ENCODE measurements at regions not wholly inside any gene's neighbourhood (a gene's known extent, or its start where the extent isn't known, plus 50 kb on each side); places are given as distances from the start of the nearest gene placed in this dataset.

DNA sequence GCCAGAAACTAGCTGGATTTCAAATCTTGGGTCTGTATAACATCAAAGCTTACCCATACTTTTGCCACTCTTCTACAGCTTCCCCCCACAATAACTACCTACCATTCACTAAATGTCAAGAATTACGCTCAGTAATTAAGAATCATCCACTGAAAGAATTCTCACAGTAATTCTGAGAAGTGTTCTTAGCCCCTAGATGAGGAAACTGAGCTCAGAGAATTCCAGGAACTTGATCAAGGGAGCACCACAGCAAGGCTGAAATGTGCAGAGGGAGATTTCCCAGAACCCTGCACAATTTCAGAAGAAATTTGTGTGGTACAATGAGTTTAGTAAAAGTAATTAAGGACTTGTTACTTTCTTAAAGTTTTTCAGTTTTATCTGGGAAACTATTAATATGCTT, 194.5 kb upstream of the STK17B start:
- Histone ChIP-seq H3K27ac (ENCODE audit: low read depth, low read length) (no peak overlapping the region), H3F3A (ENCODE audit: control insufficient read depth, insufficient read depth) (no peaks in the 10 kb centered on the region), H3K9me2 (replicated peaks; ENCODE audit: control insufficient read depth, low read length) (no peaks in the 10 kb centered on the region), H3K27me3 (ENCODE audit: control insufficient read depth, low read length) (peaks cover 4% of the 10 kb centered on the region; the same call in 1 of the 2 replicates), H3K79me2 (ENCODE audit: control insufficient read depth, low read length) (no peaks in the 10 kb centered on the region), H3K9me3 (ENCODE audit: control insufficient read depth, insufficient read depth, low read length) (no peaks in the 10 kb centered on the region), H3K4me2 (ENCODE audit: low read length) (no peak overlapping the region), H3K4me3 (ENCODE audit: low read length) (no peak overlapping the region), H3K4me1 (ENCODE audit: control insufficient read depth, low read length) (no peaks in the 10 kb centered on the region), H4K20me1 (ENCODE audit: control insufficient read depth, insufficient read depth, low read depth, low read length) (no peaks in the 10 kb centered on the region), H3K36me3 (ENCODE audit: control insufficient read depth, low read length) (no peaks in the 10 kb centered on the region)
- TF ChIP-seq EZH2phosphoT487 (IDR thresholded peaks at IDR 0.05; ENCODE audit: borderline replicate concordance, low read length): no peak
- TF ChIP-seq, protein P1, sequence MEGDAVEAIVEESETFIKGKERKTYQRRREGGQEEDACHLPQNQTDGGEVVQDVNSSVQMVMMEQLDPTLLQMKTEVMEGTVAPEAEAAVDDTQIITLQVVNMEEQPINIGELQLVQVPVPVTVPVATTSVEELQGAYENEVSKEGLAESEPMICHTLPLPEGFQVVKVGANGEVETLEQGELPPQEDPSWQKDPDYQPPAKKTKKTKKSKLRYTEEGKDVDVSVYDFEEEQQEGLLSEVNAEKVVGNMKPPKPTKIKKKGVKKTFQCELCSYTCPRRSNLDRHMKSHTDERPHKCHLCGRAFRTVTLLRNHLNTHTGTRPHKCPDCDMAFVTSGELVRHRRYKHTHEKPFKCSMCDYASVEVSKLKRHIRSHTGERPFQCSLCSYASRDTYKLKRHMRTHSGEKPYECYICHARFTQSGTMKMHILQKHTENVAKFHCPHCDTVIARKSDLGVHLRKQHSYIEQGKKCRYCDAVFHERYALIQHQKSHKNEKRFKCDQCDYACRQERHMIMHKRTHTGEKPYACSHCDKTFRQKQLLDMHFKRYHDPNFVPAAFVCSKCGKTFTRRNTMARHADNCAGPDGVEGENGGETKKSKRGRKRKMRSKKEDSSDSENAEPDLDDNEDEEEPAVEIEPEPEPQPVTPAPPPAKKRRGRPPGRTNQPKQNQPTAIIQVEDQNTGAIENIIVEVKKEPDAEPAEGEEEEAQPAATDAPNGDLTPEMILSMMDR (IDR thresholded peaks at IDR 0.05; ENCODE audit: low read depth, low read length, poor library complexity, severe bottlenecking): no peak

DNA sequence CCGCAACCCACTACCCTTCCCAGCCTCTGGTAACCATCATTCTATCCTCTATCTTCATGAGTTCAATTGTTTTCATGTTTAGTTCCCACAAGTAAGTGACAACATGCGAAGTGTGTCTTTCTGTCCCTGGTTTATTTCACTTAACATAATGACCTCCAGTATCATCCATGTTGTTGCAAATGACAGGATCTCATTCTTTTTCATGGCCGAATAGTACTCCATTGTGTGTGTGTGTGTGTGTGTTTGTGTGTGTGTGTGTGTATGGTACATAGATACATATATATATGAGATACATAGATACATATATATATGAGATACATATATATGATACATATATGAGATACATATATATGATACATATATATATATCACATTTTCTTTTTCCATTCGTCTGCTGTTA, 196.3 kb upstream of the STK17B start:
- no peaks in the 10 kb centered on the region for H3K9me2 ChIP-seq (replicated peaks; ENCODE audit: control insufficient read depth, low read length)
- no peak overlapping the region for H3K4me2 ChIP-seq (ENCODE audit: low read length)

DNA sequence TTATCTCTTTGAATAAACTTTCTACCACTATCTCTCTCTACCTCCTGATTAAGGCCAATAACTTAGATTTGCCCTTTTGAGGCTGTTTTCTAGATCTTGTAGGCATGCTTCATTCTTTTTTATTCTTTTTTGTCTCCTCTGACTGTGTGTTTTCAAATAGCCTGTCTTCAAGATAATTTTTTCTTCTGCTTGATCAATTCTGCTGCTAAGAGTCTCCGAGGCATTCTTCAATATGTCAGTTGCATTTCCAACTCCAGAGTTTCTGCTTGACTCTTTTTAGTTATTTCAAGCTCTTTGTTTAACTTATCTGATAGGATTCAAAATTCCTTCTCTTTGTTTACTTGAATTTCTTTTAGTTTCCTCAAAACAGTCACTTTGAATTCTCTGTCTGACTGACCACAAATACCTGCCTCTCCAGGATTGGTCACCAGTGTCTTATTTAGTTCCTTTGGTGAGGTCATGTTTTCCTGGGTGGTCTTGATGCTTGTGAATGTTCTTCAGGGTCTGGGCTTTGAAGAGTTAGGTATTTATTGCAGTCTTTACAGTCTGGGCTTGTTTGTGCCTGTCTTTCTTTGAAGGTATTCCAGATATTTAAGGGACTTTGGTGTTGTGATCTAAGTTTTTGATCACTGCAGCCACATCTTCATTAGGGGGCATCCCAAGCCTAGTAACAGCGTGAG, 197.3 kb upstream of the STK17B start:
- Histone ChIP-seq H3K4me3 (ENCODE audit: low read length) (no peak overlapping the region), H3K9me3 (ENCODE audit: control insufficient read depth, insufficient read depth, low read length) (no peaks in the 10 kb centered on the region), H3K79me2 (ENCODE audit: control insufficient read depth, low read length) (no peaks in the 10 kb centered on the region), H4K20me1 (ENCODE audit: control insufficient read depth, insufficient read depth, low read depth, low read length) (no peaks in the 10 kb centered on the region), H3K27me3 (ENCODE audit: control insufficient read depth, low read length) (peaks cover 4% of the 10 kb centered on the region; the same call in 1 of the 2 replicates), H3K9me2 (replicated peaks; ENCODE audit: control insufficient read depth, low read length) (no peaks in the 10 kb centered on the region), H3K4me2 (ENCODE audit: low read length) (no peak overlapping the region), H3F3A (ENCODE audit: control insufficient read depth, insufficient read depth) (no peaks in the 10 kb centered on the region), H3K36me3 (ENCODE audit: control insufficient read depth, low read length) (no peaks in the 10 kb centered on the region), H3K4me1 (ENCODE audit: control insufficient read depth, low read length) (no peaks in the 10 kb centered on the region), H3K27ac (ENCODE audit: low read depth, low read length) (no peak overlapping the region)
- no peak for TF ChIP-seq EZH2phosphoT487 (IDR thresholded peaks at IDR 0.05; ENCODE audit: borderline replicate concordance, low read length)
- TF ChIP-seq, protein P1 (IDR thresholded peaks at IDR 0.05; ENCODE audit: low read depth, low read length, poor library complexity, severe bottlenecking): no peak

More for the DNA sequence above, 196.3 kb upstream of the STK17B start:
- H3K79me2 ChIP-seq (ENCODE audit: control insufficient read depth, low read length): no peaks in the 10 kb centered on the region
- no peaks in the 10 kb centered on the region for H3K9me3 ChIP-seq (ENCODE audit: control insufficient read depth, insufficient read depth, low read length)
- peaks cover 4% of the 10 kb centered on the region; the same call in 1 of the 2 replicates for H3K27me3 ChIP-seq (ENCODE audit: control insufficient read depth, low read length)
- no peak overlapping the region for H3K27ac ChIP-seq (ENCODE audit: low read depth, low read length)
- TF ChIP-seq EZH2phosphoT487 (IDR thresholded peaks at IDR 0.05; ENCODE audit: borderline replicate concordance, low read length): no peak
- TF ChIP-seq, protein P1 (IDR thresholded peaks at IDR 0.05; ENCODE audit: low read depth, low read length, poor library complexity, severe bottlenecking): no peak
- no peak overlapping the region for H3K4me3 ChIP-seq (ENCODE audit: low read length)
- H3K4me1 ChIP-seq (ENCODE audit: control insufficient read depth, low read length): no peaks in the 10 kb centered on the region
- no peaks in the 10 kb centered on the region for H3K36me3 ChIP-seq (ENCODE audit: control insufficient read depth, low read length)
- no peaks in the 10 kb centered on the region for H4K20me1 ChIP-seq (ENCODE audit: control insufficient read depth, insufficient read depth, low read depth, low read length)
- no peaks in the 10 kb centered on the region for H3F3A ChIP-seq (ENCODE audit: control insufficient read depth, insufficient read depth)

Data from DOHH2 (cell line).